CD8-positive, alpha-beta memory T cell (primary cell): ENCODE measurements at regions not wholly inside any gene's neighbourhood (a gene's known extent, or its start where the extent isn't known, plus 50 kb on each side); places are given as distances from the start of the nearest gene placed in this dataset.

Source experiments
- CTCF ChIA-PET: fragments of 350-600 bp; sonication (Branson Sonifier 250); formaldehyde crosslinking; loops from one replicate; lab custom pipeline; 2021; ENCODE audit warnings: antibody characterized with exemption; lab: Charles Lee
- POLR2A ChIA-PET: fragments of 350-600 bp; sonication (Branson Sonifier 250); formaldehyde crosslinking; loops from one replicate; lab custom pipeline; 2021; ENCODE audit warnings: antibody characterized with exemption; lab: Charles Lee
- DNase-seq, 5 donors: peaks; one replicate each; pipeline versions ENCODE4 v3.0.0 to v3.0.0-alpha.2; 2020 to 2022; ENCODE audit warnings: mixed read lengths in 1 of 5
- H3K27ac ChIP-seq: one replicate; pipeline ENCODE4 v1.7.0; 2013; ENCODE audit warnings: low read depth, mild to moderate bottlenecking, low read length, moderate library complexity
- H3K27me3 ChIP-seq: 2 replicates; pipeline ENCODE4 v1.7.0; 2013; ENCODE audit warnings: low read length, mild to moderate bottlenecking; ENCODE audit not compliant: insufficient read depth, poor library complexity, severe bottlenecking
- H3K36me3 ChIP-seq: 2 replicates; pipeline ENCODE4 v1.7.0; 2013; ENCODE audit warnings: mild to moderate bottlenecking, low read length, moderate library complexity; ENCODE audit not compliant: insufficient read depth
- H3K4me1 ChIP-seq: 2 replicates; pipeline ENCODE4 v1.7.0; 2013; ENCODE audit warnings: mild to moderate bottlenecking, low read length, moderate library complexity; ENCODE audit not compliant: insufficient read depth
- H3K4me3 ChIP-seq: 2 replicates; pipeline ENCODE4 v1.7.0; 2013; ENCODE audit warnings: mild to moderate bottlenecking, low read length
- H3K9me3 ChIP-seq: 2 replicates; pipeline ENCODE4 v1.7.0; 2013; ENCODE audit warnings: mild to moderate bottlenecking, low read length
- H3K27ac Mint-ChIP-seq, 8 donors: one replicate each; pipeline ENCODE4 v1.8.0; 2020 to 2021; ENCODE audit warnings: mixed read lengths in 8 of 8, mild to moderate bottlenecking in 6 of 8, inconsistent platforms in 3 of 8, moderate library complexity in 3 of 8
- H3K27me3 Mint-ChIP-seq, 2 donors: one replicate each; pipeline ENCODE4 v1.8.0; 2020 to 2021; ENCODE audit warnings: mixed read lengths in 2 of 2, mild to moderate bottlenecking in 1 of 2, moderate library complexity in 1 of 2
- H3K36me3 Mint-ChIP-seq, 3 donors: one replicate each; pipeline ENCODE4 v1.8.0; 2020 to 2021; ENCODE audit warnings: mixed read lengths in 3 of 3, inconsistent platforms in 1 of 3, mild to moderate bottlenecking in 1 of 3
- H3K4me1 Mint-ChIP-seq, 3 donors: one replicate each; pipeline ENCODE4 v1.8.0; 2020 to 2021; ENCODE audit warnings: mixed read lengths in 3 of 3, inconsistent platforms in 1 of 3, mild to moderate bottlenecking in 1 of 3
- H3K4me3 Mint-ChIP-seq, 7 donors: one replicate each; pipeline ENCODE4 v1.8.0; 2020 to 2021; ENCODE audit warnings: mixed read lengths in 7 of 7, mild to moderate bottlenecking in 6 of 7, moderate library complexity in 4 of 7, inconsistent platforms in 2 of 7
- H3K9me3 Mint-ChIP-seq, 5 donors: one replicate each; pipeline ENCODE4 v1.8.0; 2020 to 2022; ENCODE audit warnings: mixed read lengths in 5 of 5, mild to moderate bottlenecking in 3 of 5, moderate library complexity in 2 of 5, inconsistent platforms in 1 of 5

GRCh38 chr4:153966641-153967040, 177.8 kb upstream of the SFRP2 start:
- Mint-ChIP-seq H3K4me3 (no peak overlapping the region), H3K27ac (no peak overlapping the region), H3K4me1 (no peaks in the 10 kb centered on the region), H3K36me3 (no peaks in the 10 kb centered on the region), H3K27me3 (peaks cover 0 to 3% of the 10 kb centered on the region in 2 donors), H3K9me3 (no peaks in the 10 kb centered on the region)
- ChIA-PET CTCF (no interaction called here), POLR2A (no interaction called here)
- Histone ChIP-seq H3K36me3 (no peaks in the 10 kb centered on the region), H3K4me1 (no peaks in the 10 kb centered on the region), H3K4me3 (no peak overlapping the region), H3K27me3 (no peaks in the 10 kb centered on the region), H3K9me3 (no peaks in the 10 kb centered on the region), H3K27ac (no peak overlapping the region)
- DNase-seq, result no peak

DNA sequence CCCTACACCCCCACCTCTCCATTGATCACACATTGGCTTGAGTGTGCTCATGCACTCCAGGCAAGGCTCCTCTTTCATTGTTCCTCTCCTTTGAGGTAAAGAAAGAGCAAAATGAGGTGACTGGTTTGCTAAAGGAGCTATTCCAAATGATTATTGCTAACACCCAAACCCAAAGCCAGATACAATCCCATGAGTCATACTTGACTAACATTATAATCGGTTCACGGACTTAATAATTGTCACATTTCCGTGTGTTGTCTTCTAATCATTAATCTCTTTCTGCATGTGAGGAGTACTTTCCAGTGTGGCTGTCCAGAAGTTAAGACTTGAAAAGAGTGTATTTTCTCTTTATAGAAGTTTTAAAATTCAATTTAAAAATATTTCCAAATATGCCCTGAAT, 174.3 kb upstream of the SFRP2 start:
- peaks cover 0 to 7% (median 0%) of the 10 kb centered on the region in 5 donors for H3K9me3 Mint-ChIP-seq
- ChIA-PET POLR2A (no interaction called here), CTCF (no interaction called here)
- H3K36me3 Mint-ChIP-seq, result no peaks in the 10 kb centered on the region
- Histone ChIP-seq H3K4me1 (no peaks in the 10 kb centered on the region), H3K27me3 (no peaks in the 10 kb centered on the region), H3K9me3 (no peaks in the 10 kb centered on the region), H3K4me3 (no peak overlapping the region), H3K36me3 (no peaks in the 10 kb centered on the region), H3K27ac (no peak overlapping the region)
- no peak for DNase-seq
- no peak overlapping the region for H3K4me3 Mint-ChIP-seq
- H3K4me1 Mint-ChIP-seq, result no peaks in the 10 kb centered on the region
- H3K27me3 Mint-ChIP-seq, result peaks cover 0 to 3% of the 10 kb centered on the region in 2 donors
- no peak overlapping the region for H3K27ac Mint-ChIP-seq

GRCh38 chr4:153962311-153963039, 173.6 kb upstream of the SFRP2 start:
- H3K27ac ChIP-seq, result no peak overlapping the region
- no peaks in the 10 kb centered on the region for H3K4me1 ChIP-seq
- no peaks in the 10 kb centered on the region for H3K4me1 Mint-ChIP-seq
- no peaks in the 10 kb centered on the region for H3K36me3 Mint-ChIP-seq
- H3K27ac Mint-ChIP-seq, result no peak overlapping the region
- CTCF ChIA-PET, result interaction anchor here (0.7 kb wide), 1 partner anchor 21 kb away, joined by 3 read pairs; no protein-coding TSS in a partner anchor
- POLR2A ChIA-PET, result no interaction called here
- peaks cover 0 to 7% (median 0%) of the 10 kb centered on the region in 5 donors for H3K9me3 Mint-ChIP-seq
- no peak overlapping the region for H3K4me3 ChIP-seq
- H3K36me3 ChIP-seq, result no peaks in the 10 kb centered on the region
- no peaks in the 10 kb centered on the region for H3K9me3 ChIP-seq
- no peaks in the 10 kb centered on the region for H3K27me3 ChIP-seq
- no peak for DNase-seq
- peaks cover 0 to 3% of the 10 kb centered on the region in 2 donors for H3K27me3 Mint-ChIP-seq
- H3K4me3 Mint-ChIP-seq, result peak overlapping the region in 1 of 7 donors; percentile 2

DNA sequence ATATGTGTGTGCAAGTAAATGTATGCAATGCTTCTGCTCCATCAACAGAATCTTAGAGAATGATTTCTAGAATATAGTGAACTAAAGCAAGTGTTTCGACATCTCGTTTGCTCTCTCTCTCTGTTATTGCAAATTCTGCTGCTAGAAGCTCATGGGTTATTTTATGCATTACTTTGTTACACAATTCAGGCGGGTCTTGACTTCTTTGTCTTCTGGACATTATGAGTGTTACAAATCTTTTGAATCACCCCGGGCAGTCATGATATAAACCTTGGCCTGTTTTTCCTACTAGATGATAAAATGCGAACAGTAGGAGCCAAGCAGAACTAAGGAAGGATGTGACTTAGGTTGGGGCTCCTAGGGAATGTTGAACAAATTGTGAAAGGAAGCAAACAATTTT, 166.4 kb upstream of the SFRP2 start:
- ChIA-PET POLR2A (no interaction called here), CTCF (no interaction called here)
- no peak for DNase-seq
- no peak overlapping the region for H3K4me3 ChIP-seq
- Mint-ChIP-seq H3K4me1 (peaks cover 4 to 6% (median 4%) of the 10 kb centered on the region in 3 donors), H3K27me3 (peaks cover 0 to 1% of the 10 kb centered on the region in 2 donors), H3K27ac (no peak overlapping the region), H3K4me3 (no peak overlapping the region), H3K36me3 (no peaks in the 10 kb centered on the region), H3K9me3 (peaks cover 0 to 7% (median 2%) of the 10 kb centered on the region in 5 donors)
- no peaks in the 10 kb centered on the region for H3K36me3 ChIP-seq
- H3K9me3 ChIP-seq, result no peaks in the 10 kb centered on the region
- H3K4me1 ChIP-seq, result peaks cover 7% of the 10 kb centered on the region
- no peaks in the 10 kb centered on the region for H3K27me3 ChIP-seq
- no peak overlapping the region for H3K27ac ChIP-seq

DNA sequence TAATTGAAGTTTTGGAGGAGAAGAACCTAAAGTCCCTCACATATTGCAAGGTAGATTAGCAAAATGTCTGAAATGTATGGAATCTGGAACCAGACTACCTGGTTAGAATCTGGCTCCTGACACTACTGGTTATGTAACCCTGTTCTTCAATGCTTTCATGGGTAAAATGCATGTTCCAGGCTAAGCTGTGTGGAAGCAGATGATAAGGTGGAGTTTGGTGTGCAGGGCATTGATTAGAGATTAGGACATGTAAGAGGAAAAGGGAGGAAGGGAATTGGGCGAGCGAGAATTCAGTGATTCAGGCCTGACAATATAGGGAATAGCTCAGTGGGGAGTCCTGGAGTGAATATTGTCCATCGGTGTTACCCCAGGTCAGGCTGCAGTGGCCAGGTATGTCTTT, 165.8 kb upstream of the SFRP2 start:
- Mint-ChIP-seq H3K4me3 (no peak overlapping the region), H3K27ac (no peak overlapping the region), H3K27me3 (peaks cover 0 to 1% of the 10 kb centered on the region in 2 donors), H3K36me3 (no peaks in the 10 kb centered on the region), H3K9me3 (peaks cover 0 to 7% (median 2%) of the 10 kb centered on the region in 5 donors), H3K4me1 (peaks cover 11 to 12% (median 11%) of the 10 kb centered on the region in 3 donors)
- H3K27me3 ChIP-seq, result no peaks in the 10 kb centered on the region
- CTCF ChIA-PET, result interaction anchor here (1.3 kb wide), 1 partner anchor 11 kb away, joined by 3 read pairs; no protein-coding TSS in a partner anchor
- H3K4me1 ChIP-seq, result peaks cover 14% of the 10 kb centered on the region
- H3K27ac ChIP-seq, result no peak overlapping the region
- no peak overlapping the region for H3K4me3 ChIP-seq
- no peaks in the 10 kb centered on the region for H3K36me3 ChIP-seq
- no peak for DNase-seq
- H3K9me3 ChIP-seq, result no peaks in the 10 kb centered on the region
- POLR2A ChIA-PET, result no interaction called here

GRCh38 chr4:153950100-153950979, 161.5 kb upstream of the SFRP2 start:
- H3K36me3 ChIP-seq, result no peaks in the 10 kb centered on the region
- peak overlapping the region in 5 of 7 donors; percentile 12 to 50 (median 16) for H3K4me3 Mint-ChIP-seq
- H3K9me3 Mint-ChIP-seq, result peaks cover 0 to 9% (median 4%) of the 10 kb centered on the region in 5 donors
- peak in 2 of 5 donors; percentile 20 to 38 for DNase-seq
- peaks cover 3 to 5% of the 10 kb centered on the region in 2 donors for H3K27me3 Mint-ChIP-seq
- peaks cover 15% of the 10 kb centered on the region for H3K4me1 ChIP-seq
- H3K27me3 ChIP-seq, result no peaks in the 10 kb centered on the region
- H3K36me3 Mint-ChIP-seq, result no peaks in the 10 kb centered on the region
- H3K27ac ChIP-seq, result no peak overlapping the region
- no peaks in the 10 kb centered on the region for H3K9me3 ChIP-seq
- POLR2A ChIA-PET, result no interaction called here
- CTCF ChIA-PET, result no interaction called here
- peaks cover 14 to 22% (median 15%) of the 10 kb centered on the region in 3 donors for H3K4me1 Mint-ChIP-seq
- H3K4me3 ChIP-seq, result no peak overlapping the region
- peak overlapping the region in 3 of 8 donors; percentile 0 to 37 (median 11) for H3K27ac Mint-ChIP-seq

- no peak overlapping the region for H3K27ac Mint-ChIP-seq
- no peaks in the 10 kb centered on the region for H3K36me3 Mint-ChIP-seq
- H3K9me3 ChIP-seq, result no peaks in the 10 kb centered on the region
- no peak overlapping the region for H3K4me3 Mint-ChIP-seq
- no peaks in the 10 kb centered on the region for H3K36me3 ChIP-seq
- H3K27ac ChIP-seq, result no peak overlapping the region
- ChIA-PET POLR2A (no interaction called here), CTCF (no interaction called here)
- DNase-seq, result no peak
- peaks cover 2 to 10% (median 4%) of the 10 kb centered on the region in 5 donors for H3K9me3 Mint-ChIP-seq
- H3K27me3 Mint-ChIP-seq, result peaks cover 3 to 6% of the 10 kb centered on the region in 2 donors
- no peaks in the 10 kb centered on the region for H3K27me3 ChIP-seq
- H3K4me1 ChIP-seq, result peaks cover 15% of the 10 kb centered on the region
- H3K4me3 ChIP-seq, result no peak overlapping the region
- peaks cover 14 to 22% (median 15%) of the 10 kb centered on the region in 3 donors for H3K4me1 Mint-ChIP-seq
These were observed 159.2 kb upstream of the SFRP2 start for GRCh38 chr4:153948041-153948440.

GRCh38 chr4:153947124-153947523, 158.2 kb upstream of the SFRP2 start:
- ChIA-PET CTCF (no interaction called here), POLR2A (no interaction called here)
- Histone ChIP-seq H3K27me3 (no peaks in the 10 kb centered on the region), H3K36me3 (no peaks in the 10 kb centered on the region), H3K4me1 (peaks cover 15% of the 10 kb centered on the region), H3K9me3 (no peaks in the 10 kb centered on the region), H3K27ac (no peak overlapping the region), H3K4me3 (no peak overlapping the region)
- Mint-ChIP-seq H3K27me3 (peaks cover 3 to 6% of the 10 kb centered on the region in 2 donors), H3K4me3 (no peak overlapping the region), H3K9me3 (peaks cover 2 to 10% (median 4%) of the 10 kb centered on the region in 5 donors), H3K4me1 (peaks cover 14 to 22% (median 15%) of the 10 kb centered on the region in 3 donors), H3K36me3 (no peaks in the 10 kb centered on the region), H3K27ac (no peak overlapping the region)
- DNase-seq, result no peak
